ENCODE measurements at regions not wholly inside any gene's neighbourhood (a gene's known extent, or its start where the extent isn't known, plus 50 kb on each side); places are given as distances from the start of the nearest gene placed in this dataset.

DNA sequence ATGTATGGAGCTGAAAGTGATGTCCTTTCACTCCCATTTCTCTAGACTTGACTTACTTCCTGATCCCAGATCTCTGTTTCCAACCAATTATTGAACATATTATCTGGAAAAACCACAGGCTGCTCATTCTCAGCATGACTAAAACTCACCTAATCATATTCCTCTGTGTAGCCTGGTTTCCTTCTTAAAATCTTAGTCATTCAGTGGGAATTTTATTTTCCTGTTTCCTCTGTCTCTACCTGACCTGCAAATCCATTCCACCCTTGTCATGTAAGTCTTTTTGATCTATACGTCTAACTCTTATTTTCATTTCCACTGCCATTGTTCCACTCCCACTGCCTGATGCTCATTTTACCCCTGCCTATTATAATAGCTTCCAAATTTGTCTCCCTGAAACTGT is 67.9 kb upstream of the APOBEC4 start:
- Histone ChIP-seq H2AFZ (ENCODE audit: low read length) (no peak overlapping the region), H2AK5ac (ENCODE audit: insufficient read length, low read length) (no peak overlapping the region), H4K5ac (ENCODE audit: insufficient read length, low read depth, low read length) (no peak overlapping the region), H3K23ac (ENCODE audit: insufficient read length, low read depth, low read length) (no peak overlapping the region), H3K27ac (ENCODE audit: insufficient read length, low read depth, low read length) (no peak overlapping the region), H2BK15ac (ENCODE audit: low read depth, low read length) (no peak overlapping the region), H3K56ac (ENCODE audit: insufficient read length, low read depth, low read length) (no peak overlapping the region), H2BK20ac (ENCODE audit: low read depth, low read length, poor library complexity, severe bottlenecking) (no peak overlapping the region), H3K79me1 (ENCODE audit: insufficient read depth, low read depth, low read length, poor library complexity, severe bottlenecking) (no peaks in the 10 kb centered on the region), H2BK120ac (ENCODE audit: low read depth, low read length, poor library complexity, severe bottlenecking) (no peak overlapping the region), H3K79me2 (ENCODE audit: insufficient read depth, low read length) (no peaks in the 10 kb centered on the region), H3K14ac (ENCODE audit: insufficient read depth, low read length) (no peak overlapping the region), H3K4me1 (ENCODE audit: insufficient read depth, low read length) (peaks cover 3% of the 10 kb centered on the region; the same call in 1 of the 2 replicates), H3K27me3 (ENCODE audit: insufficient read depth, low read length) (no peaks in the 10 kb centered on the region), H3K4ac (ENCODE audit: low read depth, low read length) (no peak overlapping the region), H3K4me2 (ENCODE audit: insufficient read depth, insufficient read length, low read length) (no peak overlapping the region), H3K23me2 (ENCODE audit: insufficient read length, low read depth, low read length, poor library complexity, severe bottlenecking) (no peaks in the 10 kb centered on the region), H2BK12ac (ENCODE audit: insufficient read length, low read depth, low read length) (no peak overlapping the region), H3K18ac (ENCODE audit: insufficient read length, low read depth, low read length) (no peak overlapping the region), H4K20me1 (ENCODE audit: control insufficient read depth, insufficient read depth, insufficient read length) (no peaks in the 10 kb centered on the region), H2BK5ac (ENCODE audit: insufficient read length, low read length) (no peak overlapping the region), H3T11ph (ENCODE audit: low read length) (no peak overlapping the region), H4K8ac (replicated peaks; ENCODE audit: insufficient read length, low read depth, low read length) (no peak overlapping the region), H4K91ac (ENCODE audit: insufficient read length, low read depth, low read length) (no peak overlapping the region), H3K9me3 (ENCODE audit: control insufficient read depth, low read depth, low read length) (no peaks in the 10 kb centered on the region), H3K9ac (ENCODE audit: extremely low read depth, insufficient read length, low read length) (no peak overlapping the region)
- TF ChIP-seq, protein P1, sequence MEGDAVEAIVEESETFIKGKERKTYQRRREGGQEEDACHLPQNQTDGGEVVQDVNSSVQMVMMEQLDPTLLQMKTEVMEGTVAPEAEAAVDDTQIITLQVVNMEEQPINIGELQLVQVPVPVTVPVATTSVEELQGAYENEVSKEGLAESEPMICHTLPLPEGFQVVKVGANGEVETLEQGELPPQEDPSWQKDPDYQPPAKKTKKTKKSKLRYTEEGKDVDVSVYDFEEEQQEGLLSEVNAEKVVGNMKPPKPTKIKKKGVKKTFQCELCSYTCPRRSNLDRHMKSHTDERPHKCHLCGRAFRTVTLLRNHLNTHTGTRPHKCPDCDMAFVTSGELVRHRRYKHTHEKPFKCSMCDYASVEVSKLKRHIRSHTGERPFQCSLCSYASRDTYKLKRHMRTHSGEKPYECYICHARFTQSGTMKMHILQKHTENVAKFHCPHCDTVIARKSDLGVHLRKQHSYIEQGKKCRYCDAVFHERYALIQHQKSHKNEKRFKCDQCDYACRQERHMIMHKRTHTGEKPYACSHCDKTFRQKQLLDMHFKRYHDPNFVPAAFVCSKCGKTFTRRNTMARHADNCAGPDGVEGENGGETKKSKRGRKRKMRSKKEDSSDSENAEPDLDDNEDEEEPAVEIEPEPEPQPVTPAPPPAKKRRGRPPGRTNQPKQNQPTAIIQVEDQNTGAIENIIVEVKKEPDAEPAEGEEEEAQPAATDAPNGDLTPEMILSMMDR (conservative IDR thresholded peaks at IDR 0.05) = no peak
- H3K27ac Mint-ChIP-seq = no peak overlapping the region
- H3K27me3 Mint-ChIP-seq (ENCODE audit: low read depth) = no peaks in the 10 kb centered on the region; the same call in 1 of the 2 replicates
- DNase-seq = no peak
- H3K4me3 Mint-ChIP-seq = no peak overlapping the region
- H3K36me3 Mint-ChIP-seq (ENCODE audit: insufficient read depth in 1 of 3, low read depth in 3 of 3) = no peaks in the 10 kb centered on the region
- H3K9me3 Mint-ChIP-seq = no peaks in the 10 kb centered on the region
- peaks cover 4 to 5% of the 10 kb centered on the region in 2 experiments; a peak in 3 of 4 replicates for H3K4me1 Mint-ChIP-seq
- WGBS (ENCODE audit: extremely low coverage, insufficient read length, low lambda C conversion rate) = no CpG with 5 or more reads among the region's 1 CpG
